Stimulated activated CD4-positive, alpha-beta T cell treated with anti-CD3 and anti-CD28 coated beads, TNF-alpha, amount 100 ng/mL, for 1 hour (primary cell): ENCODE measurements at regions not wholly inside any gene's neighbourhood (a gene's known extent, or its start where the extent isn't known, plus 50 kb on each side); places are given as distances from the start of the nearest gene placed in this dataset.

ENCODE experiments used
- DNase-seq, 3 donors: peaks; one replicate each; pipeline ENCODE4 v3.0.0-alpha.2; 2020; ENCODE audit warnings: low read depth in 3 of 3, low spot score in 1 of 3

- no peak for DNase-seq
These were observed 133.1 kb downstream of the KDR start for GRCh38 chr4:54992266-54992665.

- DNase-seq = no peak
These were observed 136.7 kb downstream of the KDR start for GRCh38 chr4:54988655-54989054.

GRCh38 chr4:54986095-54986846 lies 139.1 kb downstream of the KDR start:
- no peak for DNase-seq

- DNase-seq = no peak
These were observed 148.7 kb downstream of the KDR start for GRCh38 chr4:54976682-54977081.

GRCh38 chr4:54976031-54976430 lies 149.4 kb downstream of the KDR start:
- DNase-seq = no peak

- no peak for DNase-seq
These were observed 151.6 kb downstream of the KDR start for GRCh38 chr4:54973784-54974183.

- DNase-seq = no peak
These were observed 153.9 kb downstream of the KDR start for GRCh38 chr4:54971474-54971950.

- no peak for DNase-seq
These were observed 158.1 kb downstream of the KDR start for GRCh38 chr4:54967289-54967688.

- no peak for DNase-seq
These were observed 163.9 kb downstream of the KDR start for GRCh38 chr4:54961357-54961975.

- no peak for DNase-seq
These were observed 165.7 kb downstream of the KDR start for GRCh38 chr4:54959651-54960116.

GRCh38 chr4:54959131-54959530 lies 166.3 kb downstream of the KDR start:
- DNase-seq = no peak

- DNase-seq = no peak
These were observed 167.2 kb downstream of the KDR start for GRCh38 chr4:54958236-54958635.

GRCh38 chr4:54954656-54955388 lies 170.6 kb downstream of the KDR start:
- no peak for DNase-seq

GRCh38 chr4:54946741-54947140 lies 178.7 kb downstream of the KDR start:
- DNase-seq = no peak

GRCh38 chr4:54945838-54946237 lies 179.6 kb downstream of the KDR start:
- DNase-seq = no peak

- DNase-seq = peak in 2 of 3 donors; percentile 2 to 10
These were observed 182.7 kb downstream of the KDR start for GRCh38 chr4:54942721-54943120.

- DNase-seq = peak in 1 of 3 donors; percentile 7
These were observed 183.3 kb downstream of the KDR start for GRCh38 chr4:54941994-54942552.

- peak in 1 of 3 donors; percentile 14 for DNase-seq
These were observed 184.2 kb downstream of the KDR start for GRCh38 chr4:54940996-54941865.

GRCh38 chr4:54937501-54937900 lies 187.9 kb downstream of the KDR start:
- no peak for DNase-seq

GRCh38 chr4:54933579-54933978 lies 191.8 kb downstream of the KDR start:
- DNase-seq = no peak

GRCh38 chr4:54930226-54930625 lies 195.2 kb downstream of the KDR start:
- DNase-seq = no peak
